Skeletal muscle satellite cell (primary cell): ENCODE measurements at regions not wholly inside any gene's neighbourhood (a gene's known extent, or its start where the extent isn't known, plus 50 kb on each side); places are given as distances from the start of the nearest gene placed in this dataset.

ENCODE experiments used
- H3K27me3 ChIP-seq: 2 replicates; pipeline ENCODE4 v1.7.0; 2013; ENCODE audit warnings: low read length; ENCODE audit not compliant: control insufficient read depth, insufficient read depth
- H3K36me3 ChIP-seq: 2 replicates; pipeline ENCODE4 v1.7.0; 2013; ENCODE audit warnings: mild to moderate bottlenecking, control low read depth, low read length; ENCODE audit not compliant: insufficient read depth
- H3K4me1 ChIP-seq: 2 replicates; pipeline ENCODE4 v1.7.0; 2013; ENCODE audit warnings: low read length; ENCODE audit not compliant: control insufficient read depth, insufficient read depth
- H3K4me2 ChIP-seq: 2 replicates; pipeline ENCODE4 v1.7.0; 2013; ENCODE audit warnings: mild to moderate bottlenecking, low read length
- H3K4me3 ChIP-seq: 2 replicates; pipeline ENCODE4 v1.7.0; 2013; ENCODE audit warnings: low read length
- H3K9ac ChIP-seq: 2 replicates; pipeline ENCODE4 v1.7.0; 2013; ENCODE audit warnings: mild to moderate bottlenecking, low read depth, low read length, moderate library complexity
- H3K9me3 ChIP-seq: replicated peaks from 2 replicates; pipeline ENCODE4 v1.7.0; 2013; ENCODE audit warnings: mild to moderate bottlenecking, control low read depth, low read length

GRCh38 chr3:127399154-127399553 lies 111.3 kb upstream of the PRR20G start:
- Histone ChIP-seq H3K4me2 (no peak overlapping the region), H3K9ac (no peak overlapping the region), H3K9me3 (no peaks in the 10 kb centered on the region), H3K36me3 (no peaks in the 10 kb centered on the region), H3K4me3 (no peak overlapping the region), H3K27me3 (peaks cover 23% of the 10 kb centered on the region), H3K4me1 (no peaks in the 10 kb centered on the region)

GRCh38 chr3:127396473-127396872 lies 108.6 kb upstream of the PRR20G start:
- Histone ChIP-seq H3K9me3 (no peaks in the 10 kb centered on the region), H3K4me3 (no peak overlapping the region), H3K4me1 (no peaks in the 10 kb centered on the region), H3K4me2 (no peak overlapping the region), H3K36me3 (no peaks in the 10 kb centered on the region), H3K27me3 (peaks cover 31% of the 10 kb centered on the region), H3K9ac (no peak overlapping the region)

- Histone ChIP-seq H3K4me1 (no peaks in the 10 kb centered on the region), H3K4me2 (no peak overlapping the region), H3K9me3 (no peaks in the 10 kb centered on the region), H3K36me3 (no peaks in the 10 kb centered on the region), H3K27me3 (peaks cover 31% of the 10 kb centered on the region), H3K4me3 (no peak overlapping the region), H3K9ac (no peak overlapping the region)
Observed at GRCh38 chr3:127395663-127396355, 108.0 kb upstream of the PRR20G start.

- Histone ChIP-seq H3K4me3 (no peak overlapping the region), H3K36me3 (no peaks in the 10 kb centered on the region), H3K27me3 (peaks cover 31% of the 10 kb centered on the region), H3K4me2 (no peak overlapping the region), H3K9ac (no peak overlapping the region), H3K4me1 (no peaks in the 10 kb centered on the region), H3K9me3 (no peaks in the 10 kb centered on the region)
Observed at GRCh38 chr3:127394984-127395662, 107.3 kb upstream of the PRR20G start.

GRCh38 chr3:127394031-127394430 lies 106.2 kb upstream of the PRR20G start:
- Histone ChIP-seq H3K9ac (no peak overlapping the region), H3K9me3 (no peaks in the 10 kb centered on the region), H3K27me3 (peaks cover 26% of the 10 kb centered on the region), H3K4me1 (no peaks in the 10 kb centered on the region), H3K4me2 (no peak overlapping the region), H3K36me3 (no peaks in the 10 kb centered on the region), H3K4me3 (no peak overlapping the region)

- H3K4me3 ChIP-seq = no peak overlapping the region
- H3K4me1 ChIP-seq = no peaks in the 10 kb centered on the region
- no peak overlapping the region for H3K4me2 ChIP-seq
- H3K27me3 ChIP-seq = peaks cover 27% of the 10 kb centered on the region
- no peak overlapping the region for H3K9ac ChIP-seq
- H3K36me3 ChIP-seq = no peaks in the 10 kb centered on the region
- no peaks in the 10 kb centered on the region for H3K9me3 ChIP-seq
Observed at GRCh38 chr3:127393131-127393820, 105.4 kb upstream of the PRR20G start.

GRCh38 chr3:127392156-127392490 lies 104.3 kb upstream of the PRR20G start:
- no peak overlapping the region for H3K4me2 ChIP-seq

GRCh38 chr3:127391436-127392155 lies 103.8 kb upstream of the PRR20G start:
- Histone ChIP-seq H3K27me3 (peaks cover 26% of the 10 kb centered on the region), H3K4me2 (no peak overlapping the region), H3K9me3 (no peaks in the 10 kb centered on the region), H3K36me3 (no peaks in the 10 kb centered on the region), H3K9ac (no peak overlapping the region), H3K4me1 (no peaks in the 10 kb centered on the region), H3K4me3 (no peak overlapping the region)

More at GRCh38 chr3:127392156-127392490, 104.3 kb upstream of the PRR20G start:
- Histone ChIP-seq H3K4me1 (no peaks in the 10 kb centered on the region), H3K4me3 (no peak overlapping the region), H3K27me3 (peaks cover 26% of the 10 kb centered on the region), H3K36me3 (no peaks in the 10 kb centered on the region), H3K9me3 (no peaks in the 10 kb centered on the region), H3K9ac (no peak overlapping the region)

GRCh38 chr3:127390365-127391025 lies 102.6 kb upstream of the PRR20G start:
- Histone ChIP-seq H3K36me3 (no peaks in the 10 kb centered on the region), H3K9ac (no peak overlapping the region), H3K9me3 (no peaks in the 10 kb centered on the region), H3K4me1 (no peaks in the 10 kb centered on the region), H3K4me2 (no peak overlapping the region), H3K4me3 (no peak overlapping the region), H3K27me3 (peaks cover 19% of the 10 kb centered on the region)

- Histone ChIP-seq H3K9ac (no peak overlapping the region), H3K4me1 (no peaks in the 10 kb centered on the region), H3K4me2 (no peak overlapping the region), H3K36me3 (no peaks in the 10 kb centered on the region), H3K9me3 (no peaks in the 10 kb centered on the region), H3K4me3 (no peak overlapping the region), H3K27me3 (peaks cover 21% of the 10 kb centered on the region)
Observed at GRCh38 chr3:127389913-127390312, 102.1 kb upstream of the PRR20G start.

GRCh38 chr3:127389420-127389819 lies 101.6 kb upstream of the PRR20G start:
- H3K4me1 ChIP-seq = no peaks in the 10 kb centered on the region
- peaks cover 26% of the 10 kb centered on the region for H3K27me3 ChIP-seq
- no peak overlapping the region for H3K9ac ChIP-seq
- H3K4me3 ChIP-seq = no peak overlapping the region
- H3K9me3 ChIP-seq = no peaks in the 10 kb centered on the region
- no peak overlapping the region for H3K4me2 ChIP-seq
- H3K36me3 ChIP-seq = no peaks in the 10 kb centered on the region
